Left ventricle myocardium inferior (tissue), 1 donor: ENCODE measurements at regions not wholly inside any gene's neighbourhood (a gene's known extent, or its start where the extent isn't known, plus 50 kb on each side); places are given as distances from the start of the nearest gene placed in this dataset.

Source experiments
- DNase-seq: peaks from one replicate; pipeline ENCODE4 v3.0.0-alpha.2; 2020
- H3K27ac ChIP-seq: fragments of 200-600 bp; replicated peaks from 2 replicates; pipeline ENCODE4 v1.8.0; 2021
- H3K27me3 ChIP-seq: fragments of 200-600 bp; 2 replicates; pipeline ENCODE4 v1.8.0; 2021; ENCODE audit warnings: low read depth
- H3K36me3 ChIP-seq: fragments of 200-600 bp; 2 replicates; pipeline ENCODE4 v1.8.0; 2021
- H3K4me1 ChIP-seq: fragments of 200-600 bp; 2 replicates; pipeline ENCODE4 v1.8.0; 2021
- H3K4me3 ChIP-seq: fragments of 200-600 bp; 2 replicates; pipeline ENCODE4 v1.8.0; 2021; ENCODE audit warnings: mild to moderate bottlenecking, moderate library complexity
- H3K9me3 ChIP-seq: fragments of 200-600 bp; replicated peaks from 2 replicates; pipeline ENCODE4 v1.8.0; 2021
- CTCF ChIP-seq: fragments of 200-600 bp; IDR thresholded peaks from 2 replicates; pipeline ENCODE4 v1.8.0; 2021; ENCODE audit warnings: antibody characterized with exemption, mild to moderate bottlenecking, borderline replicate concordance
- intact Hi-C: fragments of 100-400 bp; cut with micrococcal nuclease; formaldehyde crosslinking; loops from one replicate; pipeline ENCODE4 v1.11.0; 2022
- donor health status: DM: no; HTN: yes; CAD: no; lungs with severe emphysema.

- Histone ChIP-seq H3K4me3 (no peak overlapping the region), H3K27me3 (no peaks in the 10 kb centered on the region), H3K27ac (no peak overlapping the region), H3K4me1 (no peaks in the 10 kb centered on the region), H3K36me3 (no peaks in the 10 kb centered on the region), H3K9me3 (peaks cover 29% of the 10 kb centered on the region)
- intact Hi-C loops, result no loop called here
- TF ChIP-seq CTCF, result no peak
- no peak for DNase-seq
These were observed 464.1 kb upstream of the KLF4 start for GRCh38 chr9:107953556-107954125.

- Histone ChIP-seq H3K9me3 (peaks cover 29% of the 10 kb centered on the region), H3K27me3 (no peaks in the 10 kb centered on the region), H3K4me3 (no peak overlapping the region), H3K36me3 (no peaks in the 10 kb centered on the region), H3K4me1 (no peaks in the 10 kb centered on the region), H3K27ac (no peak overlapping the region)
- intact Hi-C loops, result no loop called here
- no peak for DNase-seq
- TF ChIP-seq CTCF, result no peak
These were observed 463.2 kb upstream of the KLF4 start for GRCh38 chr9:107952773-107953172.

GRCh38 chr9:107951511-107951910 is 461.9 kb upstream of the KLF4 start:
- peaks cover 29% of the 10 kb centered on the region for H3K9me3 ChIP-seq
- no peaks in the 10 kb centered on the region for H3K27me3 ChIP-seq
- no peak overlapping the region for H3K27ac ChIP-seq
- no peak for DNase-seq
- no peaks in the 10 kb centered on the region for H3K4me1 ChIP-seq
- no peak overlapping the region for H3K4me3 ChIP-seq
- intact Hi-C loops, result no loop called here
- TF ChIP-seq CTCF, result no peak
- H3K36me3 ChIP-seq, result no peaks in the 10 kb centered on the region

GRCh38 chr9:107949061-107949460 is 459.5 kb upstream of the KLF4 start:
- H3K36me3 ChIP-seq, result no peaks in the 10 kb centered on the region
- H3K27ac ChIP-seq, result no peak overlapping the region
- no peak overlapping the region for H3K4me3 ChIP-seq
- H3K9me3 ChIP-seq, result peaks cover 29% of the 10 kb centered on the region
- no peaks in the 10 kb centered on the region for H3K27me3 ChIP-seq
- intact Hi-C loops, result no loop called here
- no peak for TF ChIP-seq CTCF
- H3K4me1 ChIP-seq, result no peaks in the 10 kb centered on the region
- DNase-seq, result no peak

GRCh38 chr9:107948601-107949000 is 459.0 kb upstream of the KLF4 start:
- Histone ChIP-seq H3K36me3 (no peaks in the 10 kb centered on the region), H3K4me3 (no peak overlapping the region), H3K27me3 (no peaks in the 10 kb centered on the region), H3K9me3 (peaks cover 29% of the 10 kb centered on the region), H3K27ac (no peak overlapping the region), H3K4me1 (no peaks in the 10 kb centered on the region)
- DNase-seq, result no peak
- TF ChIP-seq CTCF, result no peak
- intact Hi-C loops, result no loop called here
